GM21447 (cell line): ENCODE measurements at regions not wholly inside any gene's neighbourhood (a gene's known extent, or its start where the extent isn't known, plus 50 kb on each side); places are given as distances from the start of the nearest gene placed in this dataset.

Experiments used
- ATAC-seq: cut with Tn5 transposase; IDR thresholded peaks from one replicate; pipeline ENCODE4 v1.9.1; 2021; ENCODE audit not compliant: unreplicated experiment

GRCh38 chr1:4010814-4011605, 110.9 kb upstream of the C1orf174 start:
- no peak for ATAC-seq

GRCh38 chr1:4016351-4017130, 116.5 kb upstream of the C1orf174 start:
- no peak for ATAC-seq

- no peak for ATAC-seq
Observed at GRCh38 chr1:4017636-4018365, 117.7 kb upstream of the C1orf174 start.

DNA sequence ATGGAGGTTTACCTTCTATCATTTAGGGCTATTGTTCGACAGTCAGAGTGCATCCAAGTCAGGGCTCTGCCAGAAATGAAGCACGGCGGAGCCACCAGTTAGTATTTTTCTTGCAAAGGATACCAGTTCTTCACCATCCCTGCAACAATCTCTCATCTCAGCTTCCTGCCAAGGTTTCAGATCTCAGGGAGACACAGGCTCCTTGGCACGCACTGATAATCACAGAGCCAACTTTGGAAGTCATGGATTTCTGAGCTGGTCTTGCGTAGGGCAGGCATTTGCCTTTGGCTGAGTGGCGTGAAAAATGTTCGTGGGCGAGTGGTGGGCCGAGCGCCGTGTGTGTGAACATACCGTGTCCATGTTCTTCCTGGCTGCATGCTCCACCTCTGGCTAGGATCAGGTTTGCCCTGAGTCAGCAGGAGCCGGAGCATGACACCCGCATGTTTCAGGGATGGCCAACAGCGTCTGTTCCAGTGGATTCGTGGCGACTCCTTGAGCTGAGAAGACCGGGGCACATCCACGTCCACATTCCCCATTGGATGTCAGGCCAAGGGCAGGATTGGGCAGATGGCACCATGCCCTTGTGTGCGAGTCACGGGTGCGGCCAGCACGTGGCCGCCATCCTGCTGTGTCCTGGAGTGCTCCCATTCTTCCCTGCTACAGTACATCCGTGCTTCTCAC, 118.5 kb upstream of the C1orf174 start:
- ATAC-seq = no peak

DNA sequence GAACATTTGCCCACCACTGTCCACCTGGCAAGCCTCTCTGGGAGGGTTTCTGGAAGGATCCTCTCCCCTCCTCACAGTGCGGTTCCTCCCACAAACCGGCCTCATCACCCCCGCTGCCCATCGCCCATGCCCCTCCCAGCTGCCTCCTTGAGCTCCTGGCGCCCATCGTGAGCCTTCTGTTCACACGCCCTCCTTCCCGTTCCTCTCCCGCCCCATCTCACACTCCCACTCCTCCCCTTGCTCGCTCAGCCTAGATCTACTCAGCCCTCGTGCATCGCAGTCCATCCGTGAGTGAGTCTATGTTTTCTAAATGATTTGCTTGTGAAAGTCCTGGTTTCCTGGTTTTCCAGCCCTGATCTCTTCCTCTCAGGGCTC, 119.1 kb upstream of the C1orf174 start:
- no peak for ATAC-seq

- ATAC-seq = no peak
Observed at GRCh38 chr1:4019606-4020331, 119.7 kb upstream of the C1orf174 start.

- no peak for ATAC-seq
Observed at GRCh38 chr1:4020449-4020848, 120.4 kb upstream of the C1orf174 start.

DNA sequence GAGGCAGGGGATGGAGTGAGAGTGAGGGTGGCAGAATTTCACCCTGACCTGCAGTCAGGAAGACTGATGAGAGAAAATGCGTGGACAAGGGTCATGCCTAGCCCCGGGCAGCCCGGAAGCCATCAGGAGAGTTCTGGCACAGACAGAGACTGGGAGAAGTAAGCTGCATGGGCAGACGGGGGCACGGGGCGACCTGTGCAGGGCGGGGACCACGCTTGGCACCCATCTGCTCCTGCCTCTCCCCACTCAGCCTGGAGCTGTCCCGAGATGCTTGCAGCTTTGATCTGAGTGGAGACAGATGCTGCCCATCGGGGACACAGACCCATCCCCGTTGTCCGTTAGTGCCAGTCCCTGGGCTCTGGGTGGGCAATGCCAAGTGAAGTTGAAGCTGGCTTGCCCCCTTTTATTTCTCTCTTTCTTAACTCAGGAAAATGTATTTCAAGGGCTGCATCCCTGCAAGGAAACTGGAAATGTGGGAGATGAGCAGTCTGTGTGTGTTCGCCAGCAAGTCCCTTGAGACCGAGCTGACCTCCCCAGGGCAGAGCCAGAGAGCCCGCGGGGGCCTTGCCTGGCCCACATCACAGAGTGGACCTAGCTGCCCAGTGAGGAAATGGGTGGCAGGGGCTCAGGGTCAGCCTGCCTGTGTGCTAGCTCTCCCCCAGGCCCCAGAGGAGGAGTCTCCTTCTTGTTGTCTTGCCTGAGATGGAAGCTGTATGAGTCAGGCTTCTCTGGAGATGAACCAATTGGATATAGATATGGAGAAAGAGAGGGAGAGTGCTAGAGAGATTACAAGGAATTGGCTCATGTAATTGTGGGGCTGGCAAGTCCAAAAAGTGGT, 121.3 kb upstream of the C1orf174 start:
- ATAC-seq = no peak

DNA sequence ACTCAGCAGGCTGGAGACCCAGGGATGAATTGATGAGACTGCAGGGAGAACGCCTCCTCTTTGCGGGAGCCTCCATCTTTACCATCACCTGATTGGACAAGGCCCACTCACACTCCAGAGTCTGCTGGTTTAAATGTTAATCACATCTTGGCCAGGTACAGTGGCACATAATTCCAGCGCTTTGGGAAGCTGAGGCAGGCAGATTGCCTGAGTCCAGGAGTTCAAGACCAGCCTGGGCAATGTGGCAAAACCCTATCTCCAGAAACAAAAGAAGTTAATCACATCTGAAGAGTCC, 121.8 kb upstream of the C1orf174 start:
- no peak for ATAC-seq

- ATAC-seq = no peak
Observed at GRCh38 chr1:4022715-4023114, 122.6 kb upstream of the C1orf174 start.

- ATAC-seq = no peak
Observed at GRCh38 chr1:4023678-4024077, 123.6 kb upstream of the C1orf174 start.

DNA sequence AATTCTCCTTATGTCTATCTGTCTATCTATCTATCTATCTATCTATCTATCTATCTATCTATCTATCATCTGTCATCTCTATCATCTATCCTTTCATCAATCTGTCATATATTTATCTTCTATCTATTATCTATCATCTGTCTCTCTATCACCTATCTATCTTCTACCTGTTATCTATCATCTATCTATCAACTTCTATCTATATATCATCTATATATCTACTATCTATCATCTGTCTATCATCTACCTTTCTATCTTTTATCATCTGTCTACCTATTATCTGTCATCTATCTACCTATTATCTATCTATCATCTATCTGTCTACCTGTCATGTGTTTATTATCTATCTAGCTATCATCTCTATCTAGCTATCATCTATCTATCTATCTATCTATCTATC, 124.7 kb upstream of the C1orf174 start:
- ATAC-seq = no peak

GRCh38 chr1:4025752-4026151, 125.7 kb upstream of the C1orf174 start:
- no peak for ATAC-seq

DNA sequence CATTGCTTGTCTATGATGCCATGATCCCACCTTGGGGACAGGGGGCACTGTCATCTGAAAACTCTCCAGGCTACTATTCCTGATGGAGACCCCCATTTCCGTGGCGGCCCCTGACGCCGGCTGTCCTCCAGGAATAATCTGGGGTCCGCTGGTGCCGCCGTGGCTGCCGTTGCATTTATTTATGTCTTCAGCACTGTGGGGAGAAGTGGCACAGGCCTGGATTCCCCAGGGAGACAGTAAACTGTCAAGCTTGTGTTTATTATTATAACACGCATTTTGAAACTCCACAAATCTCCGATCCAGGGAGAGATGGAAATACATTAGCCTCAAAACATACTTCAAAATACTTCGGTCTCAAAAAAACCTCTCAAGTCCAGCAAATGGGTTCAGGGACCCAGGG, 126.9 kb upstream of the C1orf174 start:
- no peak for ATAC-seq

- ATAC-seq = no peak
Observed at GRCh38 chr1:4027492-4028138, 127.5 kb upstream of the C1orf174 start.

- ATAC-seq = no peak
Observed at GRCh38 chr1:4028139-4028501, 128.0 kb upstream of the C1orf174 start.

DNA sequence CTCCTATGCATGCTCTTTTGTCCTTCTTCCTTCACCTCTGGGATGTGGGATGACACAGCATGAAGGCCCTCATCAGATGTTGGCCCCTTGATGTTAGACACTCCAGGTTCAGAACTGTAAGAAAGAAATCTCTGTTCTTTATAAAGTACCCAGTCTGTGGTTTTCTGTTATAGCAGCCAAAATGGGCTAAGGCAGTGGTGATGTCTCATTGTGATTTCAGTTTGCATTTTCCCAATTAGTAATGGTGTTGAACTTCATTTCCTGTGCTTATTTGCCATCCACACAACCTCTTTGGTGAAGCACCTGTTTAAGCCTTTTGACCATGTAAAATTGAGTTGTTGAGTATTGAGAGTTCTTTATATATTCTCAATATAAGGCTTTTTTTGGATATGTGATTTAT, 129.3 kb upstream of the C1orf174 start:
- ATAC-seq = no peak

DNA sequence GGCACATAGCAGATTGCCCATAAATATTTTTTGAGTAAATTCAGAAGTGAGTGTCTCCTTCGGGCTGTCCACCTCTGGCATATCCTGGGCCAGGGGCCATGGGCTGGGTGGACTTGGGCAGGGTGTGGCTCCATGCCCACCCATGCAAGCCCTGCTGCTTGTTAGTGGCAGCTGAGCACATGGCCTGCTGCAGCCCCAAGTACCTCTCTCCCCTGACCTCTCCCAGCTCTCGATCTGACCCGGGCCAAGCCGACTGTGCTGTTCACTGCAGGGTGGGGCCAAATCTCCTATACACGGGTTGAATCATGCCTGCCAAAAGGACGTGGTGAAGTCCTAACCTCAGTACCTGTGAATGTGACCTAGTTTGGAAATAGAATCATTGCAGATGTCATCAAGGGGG, 132.5 kb upstream of the C1orf174 start:
- ATAC-seq = no peak

- ATAC-seq = no peak
Observed at GRCh38 chr1:4033129-4033676, 133.1 kb upstream of the C1orf174 start.
